GM19463 (cell line): ENCODE measurements at regions not wholly inside any gene's neighbourhood (a gene's known extent, or its start where the extent isn't known, plus 50 kb on each side); places are given as distances from the start of the nearest gene placed in this dataset.

Source experiments
- ATAC-seq: cut with Tn5 transposase; IDR thresholded peaks from one replicate; pipeline ENCODE4 v1.9.1; 2021; ENCODE audit warnings: mild to moderate bottlenecking, moderate library complexity; ENCODE audit not compliant: unreplicated experiment

DNA sequence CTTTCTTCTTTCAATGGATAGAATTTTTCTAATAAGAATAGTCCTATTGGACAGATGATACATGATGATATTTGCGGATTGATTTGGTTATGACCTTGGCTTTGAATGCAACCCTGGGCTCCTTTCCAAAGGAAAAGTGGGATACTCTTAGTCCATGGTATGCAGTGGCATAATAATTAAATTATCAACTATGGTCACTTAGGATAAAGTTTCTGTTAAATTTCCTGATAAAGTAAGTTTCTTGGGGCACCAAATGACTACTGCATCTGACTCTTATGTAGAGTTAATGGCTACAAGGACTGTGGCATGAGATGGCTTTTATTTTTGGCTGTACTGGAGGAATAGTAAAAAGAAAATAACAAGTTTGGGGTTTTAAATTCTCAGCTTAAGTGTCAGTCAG is 126.7 kb downstream of the QPCT start:
- ATAC-seq: no peak

DNA sequence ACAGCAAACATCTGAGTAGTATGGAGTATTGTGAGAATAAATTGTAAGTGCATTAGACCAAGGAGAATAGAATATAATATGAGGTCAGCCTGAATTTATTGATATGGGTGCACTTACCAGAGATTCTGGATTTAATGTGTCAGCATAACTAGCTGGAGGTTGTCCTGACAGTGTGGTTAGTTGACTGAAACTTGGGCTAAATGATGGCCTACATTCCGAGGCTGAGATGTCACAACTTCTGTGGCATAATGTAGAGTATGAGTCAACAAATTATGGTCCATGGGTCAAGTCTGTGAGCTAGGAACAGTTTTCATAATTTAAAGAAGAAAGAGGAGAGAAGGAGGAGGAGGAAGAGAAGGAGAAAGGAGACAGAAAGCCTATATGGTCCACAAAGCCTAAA is 127.6 kb downstream of the QPCT start:
- ATAC-seq: no peak

DNA sequence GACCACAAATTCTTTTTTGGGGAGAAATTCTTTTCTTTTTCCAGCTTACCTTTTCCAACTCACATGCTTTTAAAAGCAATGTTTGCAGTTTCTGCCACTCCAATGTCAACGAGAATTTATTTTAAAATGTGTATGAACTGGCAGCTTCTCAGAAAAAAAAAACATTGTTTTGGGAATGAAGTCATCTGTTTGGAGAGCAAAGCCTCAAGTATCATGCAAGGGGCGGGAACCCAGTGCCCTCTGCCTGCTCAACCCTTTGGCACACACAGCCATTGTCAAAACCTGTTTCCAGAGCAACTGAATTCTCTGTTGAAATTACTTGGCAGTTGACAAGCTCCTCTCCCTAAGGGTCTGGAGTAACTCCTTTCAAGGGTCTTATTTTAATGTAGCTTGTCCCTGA is 128.5 kb downstream of the QPCT start:
- no peak for ATAC-seq

DNA sequence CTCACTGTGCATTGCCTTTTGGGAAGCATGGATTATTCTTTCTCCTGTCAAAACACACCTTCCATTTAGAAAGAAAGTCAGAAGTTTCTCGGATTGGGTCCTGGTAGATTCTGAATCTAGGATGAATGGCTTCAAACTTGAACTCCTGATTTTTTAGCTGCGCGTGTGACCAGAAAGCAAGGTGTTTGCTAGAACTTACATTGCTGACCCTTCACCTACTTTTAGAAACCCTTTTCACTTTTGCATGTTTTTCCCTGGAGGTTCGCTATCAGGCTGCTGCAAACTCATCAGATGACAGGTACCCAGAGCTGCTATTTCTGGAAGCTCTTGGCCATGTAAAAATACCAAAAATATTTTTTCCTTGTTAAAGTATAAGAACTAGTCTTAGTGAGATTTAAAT is 132.0 kb downstream of the QPCT start:
- no peak for ATAC-seq

DNA sequence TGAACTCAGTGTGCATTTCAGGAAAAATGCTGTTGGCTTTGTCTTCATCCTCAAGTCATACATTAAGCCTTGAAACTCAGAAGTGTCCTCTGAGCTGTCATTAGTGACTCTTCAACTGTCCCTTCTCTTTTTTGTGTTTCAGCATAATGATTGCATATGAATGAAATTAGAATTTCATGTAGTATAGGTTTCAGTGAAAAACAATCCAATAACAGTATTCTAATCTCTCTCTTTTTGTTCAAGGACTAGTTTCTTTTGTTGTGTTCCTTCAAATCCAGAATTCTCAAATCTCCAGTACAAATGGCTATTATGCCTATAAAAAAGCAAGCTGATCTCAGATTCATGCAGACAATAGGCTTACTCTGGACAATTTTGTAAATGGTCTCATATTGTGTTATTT is 133.5 kb downstream of the QPCT start:
- no peak for ATAC-seq

DNA sequence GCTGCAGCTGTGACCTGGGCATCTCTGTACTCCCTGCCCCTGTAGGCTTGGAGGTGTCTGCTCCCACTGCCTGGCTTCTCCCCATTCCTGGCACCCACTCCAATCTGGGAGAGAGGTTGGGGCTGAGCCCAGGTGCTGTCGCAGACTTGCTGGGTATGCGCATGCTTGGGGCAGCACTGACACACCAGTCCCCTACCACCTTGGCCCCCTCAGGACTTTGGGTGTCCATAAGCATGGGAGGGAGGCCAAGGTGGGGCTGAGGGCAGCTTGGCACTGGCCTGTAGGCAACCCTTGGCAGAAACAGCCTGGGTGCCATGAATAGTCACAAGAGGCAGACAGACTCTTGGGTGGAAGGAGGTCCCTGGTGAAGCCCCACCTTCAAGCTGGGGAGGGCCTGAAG is 136.8 kb downstream of the QPCT start:
- no peak for ATAC-seq

DNA sequence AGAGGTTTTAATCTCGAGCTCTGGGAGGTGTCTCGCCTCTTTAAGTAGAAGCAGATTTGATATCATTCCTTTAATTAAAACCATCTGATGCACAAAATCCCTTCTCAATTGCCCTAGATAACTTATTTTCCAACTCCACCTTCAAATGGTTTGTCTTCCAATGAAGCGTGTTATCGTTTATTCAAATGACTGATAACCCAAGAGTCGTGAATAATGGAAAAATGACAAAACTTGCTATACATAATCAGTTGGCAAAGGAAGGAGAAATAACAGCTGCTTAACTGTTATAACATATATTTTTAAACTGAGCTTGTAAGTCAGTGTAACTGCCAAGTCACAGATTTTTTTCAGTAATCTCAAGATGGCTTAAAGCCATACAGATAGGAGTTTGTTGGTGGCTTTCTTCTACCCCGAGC is 144.6 kb downstream of the QPCT start:
- no peak for ATAC-seq

DNA sequence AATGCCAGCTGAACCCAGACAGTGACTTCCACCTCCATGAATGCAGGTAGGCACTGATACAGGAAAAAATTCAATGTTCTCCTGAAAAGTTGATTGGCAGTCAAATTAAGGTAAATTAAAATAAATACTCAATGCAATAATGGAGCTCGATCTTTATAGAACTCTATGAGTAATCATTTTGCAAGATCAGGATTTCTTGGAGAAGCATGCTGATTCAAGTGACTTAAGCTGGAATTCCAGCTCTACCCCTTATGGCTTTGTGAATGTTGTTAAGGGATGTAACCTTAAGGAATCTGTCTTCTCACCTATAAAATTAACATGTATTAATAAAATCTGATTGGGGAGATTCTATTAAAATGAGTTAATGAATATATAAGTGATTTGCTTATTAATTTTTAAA is 145.1 kb downstream of the QPCT start:
- ATAC-seq: no peak

DNA sequence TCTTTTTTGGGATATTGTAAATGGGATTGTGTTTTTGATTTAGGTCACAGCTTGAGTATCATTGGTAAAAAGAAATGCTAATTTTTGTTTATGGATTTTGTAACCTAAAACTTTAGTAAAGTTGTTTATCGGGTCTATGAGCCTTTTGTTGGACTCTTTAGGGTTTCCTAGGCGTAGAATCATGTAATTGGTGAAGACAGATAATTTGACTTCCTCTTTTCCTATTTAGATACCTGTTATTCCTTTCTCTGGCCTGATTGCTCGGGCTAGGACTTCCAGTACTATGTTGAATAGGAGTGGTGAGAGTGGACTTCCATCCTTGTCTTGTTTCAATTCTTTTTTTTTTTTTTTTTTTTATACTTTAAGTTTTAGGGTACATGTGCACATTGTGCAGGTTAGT is 149.0 kb downstream of the QPCT start:
- ATAC-seq: no peak

DNA sequence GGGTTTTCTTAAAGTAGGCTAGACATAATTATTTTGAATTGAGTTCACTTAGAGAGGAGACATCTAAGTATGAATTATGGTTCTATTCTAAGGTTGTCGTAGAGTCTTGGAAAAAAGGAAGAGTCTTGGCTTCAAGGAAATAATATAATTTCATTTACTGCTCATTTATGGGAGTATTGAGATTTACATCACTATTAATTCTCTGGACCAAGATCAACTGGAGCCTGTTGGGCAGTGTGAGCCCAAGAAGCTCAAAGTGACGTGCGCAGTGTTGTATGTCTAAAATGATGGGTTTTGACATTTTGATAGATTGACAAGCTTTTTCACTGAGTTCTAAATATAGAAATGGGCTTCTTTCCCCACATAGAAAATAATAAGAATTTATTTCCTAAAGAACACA is 154.7 kb downstream of the QPCT start:
- ATAC-seq: no peak

DNA sequence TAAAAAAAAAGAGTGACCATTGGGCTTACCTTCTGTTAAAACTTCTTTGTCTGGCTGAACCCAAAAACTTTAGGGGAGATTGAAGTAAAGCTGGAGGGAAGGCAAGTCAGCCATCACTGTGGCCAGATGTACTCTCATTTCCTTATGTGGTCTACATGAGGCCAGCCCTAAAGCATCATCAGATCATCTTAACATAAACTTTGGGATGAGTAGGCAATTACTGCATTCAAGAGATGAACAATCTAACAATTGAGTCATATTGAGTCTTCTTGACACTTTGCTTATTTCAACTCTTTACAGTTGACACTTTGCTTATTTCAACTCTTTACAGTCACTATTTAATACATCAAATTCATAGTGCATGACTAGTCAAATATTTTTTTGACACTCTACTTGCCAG is 155.6 kb downstream of the QPCT start:
- ATAC-seq: no peak

DNA sequence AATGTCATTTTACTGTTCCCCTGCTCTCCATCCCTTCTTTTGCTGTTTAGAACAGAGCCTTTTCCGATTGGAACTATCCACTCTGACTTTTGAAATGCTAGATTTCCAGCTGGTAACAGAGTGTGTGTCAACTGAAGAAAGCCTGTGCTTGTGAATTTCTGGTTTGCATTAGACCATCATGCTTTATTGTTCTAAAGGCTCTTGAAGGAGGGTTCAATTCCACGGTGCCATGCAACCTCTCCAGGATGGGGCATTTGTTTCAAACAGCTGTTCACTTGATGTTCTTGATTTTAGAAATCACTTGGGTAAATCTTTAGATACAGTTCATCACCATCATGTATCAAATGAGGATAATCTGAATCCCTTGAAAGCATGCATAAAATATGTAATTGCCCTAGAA is 156.7 kb downstream of the QPCT start:
- ATAC-seq: no peak

DNA sequence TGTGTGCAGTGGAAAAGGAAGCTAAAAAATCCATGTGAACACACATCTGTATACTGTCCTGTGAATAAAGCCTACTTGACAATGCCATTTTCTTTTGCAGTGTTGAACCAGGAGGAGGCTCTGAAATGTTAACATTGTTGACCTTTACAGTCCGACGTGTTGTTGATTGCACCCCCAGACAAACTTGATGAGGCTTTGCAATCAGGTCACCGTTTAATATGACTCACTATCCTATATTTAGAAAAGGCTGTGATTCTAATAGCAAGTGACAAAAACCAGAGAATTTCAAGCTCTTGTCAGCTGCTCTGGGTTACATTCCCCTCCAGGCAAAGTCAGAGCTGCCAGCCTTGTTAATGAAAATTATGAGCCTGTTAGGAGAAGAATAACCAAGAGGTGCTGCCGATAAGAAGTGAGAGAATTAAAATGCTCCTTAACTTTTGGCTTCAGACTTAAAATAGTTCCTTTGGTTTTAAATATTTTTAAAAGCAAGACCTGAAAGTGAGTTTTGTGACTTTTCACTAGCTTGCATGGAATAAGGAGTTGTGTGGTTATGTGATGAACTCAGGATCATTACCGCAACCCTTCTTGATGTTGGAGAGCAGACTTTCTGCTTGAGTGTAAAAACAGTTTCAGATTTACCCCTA is 162.1 kb downstream of the QPCT start:
- no peak for ATAC-seq

DNA sequence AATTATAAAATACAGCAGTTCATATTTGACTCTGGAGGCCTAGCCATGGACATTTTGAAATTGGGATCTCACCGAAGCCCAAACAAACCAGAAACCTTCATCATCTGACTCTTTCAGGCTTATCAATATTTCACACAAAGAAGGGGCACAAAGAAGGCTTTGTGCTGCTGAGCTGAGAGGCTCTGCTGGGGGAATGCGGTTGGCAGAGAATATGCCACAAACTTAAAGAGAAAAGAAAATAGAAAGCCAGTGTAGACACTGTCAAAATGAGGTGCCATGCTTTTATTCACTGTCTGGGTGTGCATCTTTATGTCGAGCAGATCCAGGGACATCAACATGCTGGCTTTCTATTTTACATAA is 162.6 kb downstream of the QPCT start:
- ATAC-seq: no peak

DNA sequence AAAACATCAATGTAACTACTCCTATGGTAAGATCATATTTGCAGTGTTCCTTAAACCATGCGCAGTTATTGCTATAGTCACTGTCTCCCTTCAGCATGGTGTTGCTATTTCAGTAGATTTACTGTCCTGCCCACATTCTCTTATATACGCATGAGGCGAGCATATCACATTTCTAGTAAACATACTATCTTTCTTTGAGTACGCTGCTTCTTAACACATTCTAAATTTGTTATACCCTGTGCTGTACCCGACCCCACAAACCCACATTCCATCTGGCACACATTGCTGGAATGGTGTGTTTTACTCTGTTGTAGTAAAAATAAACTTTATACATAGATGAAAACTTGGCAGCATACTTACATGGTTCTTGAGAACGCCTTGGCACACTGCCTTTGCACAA is 163.3 kb downstream of the QPCT start:
- ATAC-seq: no peak

DNA sequence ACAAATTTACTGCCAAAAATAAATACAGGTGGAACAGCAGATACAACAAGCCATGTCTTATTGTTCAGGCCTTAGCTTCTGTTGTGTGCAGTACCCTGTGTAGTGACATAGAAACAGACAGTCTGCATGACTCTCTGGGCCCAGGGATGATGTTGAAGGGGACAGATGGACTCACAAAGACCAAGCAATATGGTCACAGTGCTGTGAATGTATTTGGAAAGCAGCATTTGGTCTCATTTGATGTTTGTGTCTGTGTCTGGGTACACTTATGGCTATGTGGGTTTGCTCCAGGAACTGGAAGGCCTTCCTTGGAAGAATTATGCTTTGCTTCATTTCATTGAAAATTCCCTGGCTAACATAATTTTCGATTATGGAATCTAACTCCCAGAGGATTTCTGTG is 158.5 kb downstream of the CDC42EP3 start:
- ATAC-seq: no peak

DNA sequence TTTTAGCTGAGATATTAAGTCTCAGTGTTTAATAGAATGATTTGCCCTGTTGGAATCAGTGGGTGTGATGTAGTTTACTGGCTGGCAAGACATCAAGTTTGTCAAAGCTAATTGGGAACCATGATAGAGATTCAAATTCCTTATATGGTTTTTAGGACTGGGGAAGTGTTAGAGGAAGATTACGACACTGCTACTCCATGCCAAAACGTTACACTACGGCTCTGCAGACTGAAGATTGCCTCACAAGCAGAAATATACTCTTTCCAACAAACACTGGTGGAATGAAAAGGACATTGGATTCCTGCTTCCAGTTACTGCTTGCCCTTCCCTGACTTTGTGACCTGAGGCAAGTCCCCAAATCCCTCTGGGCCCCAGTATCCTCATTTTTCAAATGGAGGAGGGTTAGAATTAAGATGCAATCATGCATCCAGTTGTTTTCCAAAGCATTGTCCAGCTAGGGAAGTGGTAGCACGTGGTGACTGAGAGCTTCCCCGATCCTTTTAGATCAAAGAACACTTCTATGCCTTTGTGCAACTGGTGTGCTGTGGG is 147.6 kb downstream of the CDC42EP3 start:
- ATAC-seq: no peak

DNA sequence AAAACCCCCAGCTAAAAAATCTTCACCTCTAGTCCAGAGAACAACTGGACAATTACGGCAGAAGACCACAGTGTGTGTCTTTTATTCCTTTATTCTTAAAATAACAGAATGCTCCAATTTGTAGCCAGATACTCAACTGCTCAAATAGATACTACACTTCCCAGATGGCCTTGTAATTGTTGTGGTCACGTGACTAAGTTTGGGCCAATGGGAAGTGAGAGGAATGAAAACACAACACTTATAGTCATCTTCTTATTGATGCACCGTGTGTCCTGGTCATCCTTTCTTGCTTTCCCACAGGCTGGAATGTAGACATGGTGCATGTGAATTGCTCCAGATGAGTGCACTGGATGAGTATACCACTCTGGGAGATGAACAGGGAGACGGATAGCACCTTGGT is 145.1 kb downstream of the CDC42EP3 start:
- no peak for ATAC-seq

DNA sequence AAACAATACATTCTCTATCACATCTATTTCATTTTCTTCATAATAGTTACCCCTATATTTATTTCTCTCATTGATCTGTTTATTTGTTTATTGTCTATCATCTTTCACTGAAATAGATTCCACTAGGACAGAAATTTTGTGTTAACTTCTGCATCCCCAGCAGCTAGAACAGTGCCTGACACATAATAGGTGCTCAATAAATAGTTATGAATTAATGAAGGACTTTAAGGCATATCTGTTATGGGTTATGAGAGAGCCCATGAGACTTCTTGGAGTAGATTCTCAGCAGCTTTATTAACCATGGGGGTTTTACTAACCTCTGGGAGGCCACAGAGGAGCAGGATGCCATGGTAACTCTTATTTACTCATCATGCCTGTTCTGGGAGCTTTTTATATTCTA is 144.6 kb downstream of the CDC42EP3 start:
- no peak for ATAC-seq

DNA sequence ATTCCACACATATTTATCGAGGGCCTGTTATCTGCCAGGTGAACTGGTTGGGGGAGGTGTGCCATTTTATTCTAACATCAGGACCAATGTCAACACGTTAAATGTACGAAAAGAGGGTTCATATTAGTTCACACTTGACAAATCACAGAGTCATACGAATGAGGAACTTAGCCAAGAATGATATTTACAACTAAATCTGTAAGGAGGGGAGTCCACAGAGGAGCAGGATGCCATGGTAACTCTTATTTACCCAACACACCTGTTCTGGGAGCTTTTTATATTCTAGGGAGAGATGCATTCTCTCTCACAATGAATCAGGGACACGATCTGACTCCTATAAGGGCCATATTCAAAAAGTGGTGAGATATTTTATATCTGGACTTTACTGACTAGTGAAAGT is 144.1 kb downstream of the CDC42EP3 start:
- ATAC-seq: no peak

DNA sequence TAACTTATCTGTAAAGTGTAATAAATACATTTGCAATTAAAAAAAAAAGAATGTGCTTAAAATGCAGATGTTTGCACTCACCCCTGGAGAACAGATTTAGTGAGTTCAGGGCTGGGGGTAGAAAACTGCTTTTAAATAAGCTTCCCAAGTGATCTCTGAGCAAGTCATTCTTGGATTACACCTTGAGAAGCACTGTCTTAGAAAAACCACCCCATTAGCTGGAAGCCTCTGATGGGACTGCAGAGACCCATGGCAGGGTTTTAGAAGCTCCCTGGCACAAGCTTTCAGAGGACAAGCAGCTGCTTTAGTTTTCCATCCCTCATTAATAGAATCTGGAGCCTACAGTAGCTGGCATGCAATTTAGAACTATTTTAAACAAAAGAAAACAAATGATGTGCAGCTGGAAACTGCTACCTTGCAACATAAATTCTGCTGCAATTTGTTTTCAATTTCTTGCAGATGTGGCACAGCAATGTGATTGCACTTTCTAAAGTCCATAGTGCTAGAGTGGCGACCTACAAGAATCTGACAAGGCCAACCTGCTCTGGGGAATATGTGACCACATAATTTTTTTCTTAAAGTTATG is 141.5 kb downstream of the CDC42EP3 start:
- no peak for ATAC-seq

DNA sequence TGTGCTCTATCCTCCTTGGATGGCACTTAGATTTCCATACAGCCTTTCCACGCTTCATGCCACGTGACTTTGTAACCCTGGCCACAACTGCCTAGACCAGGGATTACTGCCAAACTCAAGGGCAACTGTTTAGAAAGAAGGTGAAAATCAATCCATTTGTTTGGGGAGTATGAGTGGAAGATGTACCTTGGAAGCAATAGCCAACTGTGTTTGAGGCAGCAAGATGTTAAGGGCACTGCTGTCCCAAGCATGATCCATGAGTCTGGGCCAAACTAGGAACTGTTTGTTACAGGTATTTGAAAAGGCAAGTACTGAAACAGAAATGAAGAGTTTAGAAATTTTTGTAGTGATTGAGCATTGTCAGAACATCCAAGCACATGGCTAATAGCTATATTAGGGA is 138.9 kb downstream of the CDC42EP3 start:
- no peak for ATAC-seq

DNA sequence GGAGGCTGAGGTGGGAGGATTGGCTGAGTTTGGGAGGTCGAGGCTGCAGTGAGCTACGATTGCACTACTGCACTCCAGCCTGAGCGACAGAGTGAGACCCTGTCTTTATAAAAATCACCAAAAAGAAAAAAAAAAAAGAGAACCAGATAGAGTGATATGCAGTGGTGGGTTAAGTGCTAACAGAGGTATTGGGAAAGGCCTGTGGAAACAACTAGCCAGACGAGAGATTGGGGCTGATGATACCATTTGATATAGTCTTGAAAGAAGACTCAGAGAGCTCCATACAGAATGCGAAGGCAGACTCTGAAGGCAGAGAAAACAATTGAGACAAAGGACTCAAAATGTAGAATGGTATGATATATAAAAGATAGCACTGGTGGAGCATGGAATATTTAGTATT is 134.1 kb downstream of the CDC42EP3 start:
- no peak for ATAC-seq
